Hepatocyte (in vitro differentiated cells): ENCODE measurements at regions not wholly inside any gene's neighbourhood (a gene's known extent, or its start where the extent isn't known, plus 50 kb on each side); places are given as distances from the start of the nearest gene placed in this dataset.
A peak's percentile ranks its signal among the peaks of the same experiment; 100 is the strongest.

Source experiments
- DNase-seq: peaks from one replicate; pipeline ENCODE4 v3.0.0-alpha.2; 2016; ENCODE audit warnings: low spot score
- H2AFZ ChIP-seq: fragments of 200-600 bp; sonication (generic); 2 replicates; pipeline ENCODE4 v1.6.0; 2016; ENCODE audit warnings: antibody characterized with exemption, mild to moderate bottlenecking
- H3K27ac ChIP-seq: fragments of 200-600 bp; sonication (generic); 2 replicates; pipeline ENCODE4 v1.5.1; 2016; ENCODE audit warnings: mild to moderate bottlenecking
- H3K27me3 ChIP-seq: fragments of 200-600 bp; sonication (generic); 2 replicates; pipeline ENCODE4 v1.6.1; 2016
- H3K36me3 ChIP-seq: fragments of 200-600 bp; sonication (generic); replicated peaks from 2 replicates; pipeline ENCODE4 v1.5.1; 2016; ENCODE audit warnings: low read depth; ENCODE audit not compliant: insufficient read depth
- H3K4me1 ChIP-seq: fragments of 200-600 bp; sonication (generic); 2 replicates; pipeline ENCODE4 v1.5.1; 2016; ENCODE audit warnings: mild to moderate bottlenecking, moderate library complexity; ENCODE audit not compliant: insufficient read depth
- H3K4me2 ChIP-seq: fragments of 200-600 bp; sonication (generic); 2 replicates; pipeline ENCODE4 v1.6.0; 2016
- H3K4me3 ChIP-seq: fragments of 200-600 bp; sonication (generic); 2 replicates; pipeline ENCODE4 v1.5.1; 2016; ENCODE audit warnings: mild to moderate bottlenecking
- H3K79me2 ChIP-seq: fragments of 200-600 bp; sonication (generic); 2 replicates; pipeline ENCODE4 v1.6.0; 2017; ENCODE audit warnings: mild to moderate bottlenecking
- H3K9me2 ChIP-seq: fragments of 200-600 bp; sonication (generic); replicated peaks from 2 replicates; pipeline ENCODE4 v1.6.0; 2017; ENCODE audit warnings: mild to moderate bottlenecking; ENCODE audit not compliant: insufficient read depth
- H3K9me3 ChIP-seq: fragments of 200-600 bp; sonication (generic); 2 replicates; pipeline ENCODE4 v1.5.1; 2016; ENCODE audit warnings: low read depth, mild to moderate bottlenecking
- H4K20me1 ChIP-seq: fragments of 200-600 bp; sonication (generic); 2 replicates; pipeline ENCODE4 v1.6.0; 2016; ENCODE audit warnings: mild to moderate bottlenecking; ENCODE audit not compliant: insufficient read depth, poor library complexity, severe bottlenecking
- CTCF ChIP-seq: fragments of 200-600 bp; sonication (generic); IDR thresholded peaks from 2 replicates; pipeline ENCODE4 v1.5.1; 2016; ENCODE audit warnings: antibody characterized with exemption, mild to moderate bottlenecking; ENCODE audit not compliant: poor library complexity
- EZH2 ChIP-seq: fragments of 200-600 bp; sonication (generic); IDR thresholded peaks from 2 replicates; pipeline ENCODE4 v1.6.1; 2016; ENCODE audit warnings: antibody characterized with exemption, mild to moderate bottlenecking, borderline replicate concordance
- EZH2phosphoT487 ChIP-seq: fragments of 200-600 bp; sonication (generic); IDR thresholded peaks from one replicate; pipeline ENCODE4 v1.6.1; 2018; ENCODE audit warnings: antibody characterized with exemption, mild to moderate bottlenecking, low read depth, moderate library complexity; ENCODE audit not compliant: unreplicated experiment, severe bottlenecking
- WGBS: methylation state at CpG from one replicate; pipeline ENCODE4 v1.1.6; 2016; ENCODE audit warnings: low lambda C conversion rate; ENCODE audit errors: missing lambda C conversion rate; 5-methylcytosine and 5-hydroxymethylcytosine counted together

- Histone ChIP-seq H3K36me3 (no peaks in the 10 kb centered on the region), H3K4me3 (no peak overlapping the region), H3K27me3 (no peaks in the 10 kb centered on the region), H2AFZ (no peak overlapping the region), H3K9me2 (no peaks in the 10 kb centered on the region), H3K4me1 (no peaks in the 10 kb centered on the region), H3K9me3 (no peaks in the 10 kb centered on the region), H3K4me2 (no peak overlapping the region), H3K27ac (no peak overlapping the region), H3K79me2 (no peaks in the 10 kb centered on the region), H4K20me1 (no peaks in the 10 kb centered on the region)
- no peak for DNase-seq
- WGBS = 84% methylated on average over 3 of the region's 3 CpGs
- TF ChIP-seq EZH2 = no peak
- TF ChIP-seq CTCF = no peak
- no peak for TF ChIP-seq EZH2phosphoT487
These were observed 187.9 kb upstream of the LARGE1 start for GRCh38 chr22:34108168-34108567.

- no peak overlapping the region for H3K4me3 ChIP-seq
- H4K20me1 ChIP-seq = no peaks in the 10 kb centered on the region
- no peak overlapping the region for H2AFZ ChIP-seq
- no peaks in the 10 kb centered on the region for H3K36me3 ChIP-seq
- no peak overlapping the region for H3K4me2 ChIP-seq
- no peaks in the 10 kb centered on the region for H3K27me3 ChIP-seq
- no peaks in the 10 kb centered on the region for H3K79me2 ChIP-seq
- H3K9me3 ChIP-seq = no peaks in the 10 kb centered on the region
- DNase-seq = peak; percentile 71
- no peak for TF ChIP-seq EZH2phosphoT487
- peak; percentile 70 for TF ChIP-seq CTCF
- TF ChIP-seq EZH2 = no peak
- WGBS = 10% methylated on average over 7 of the region's 7 CpGs
- H3K4me1 ChIP-seq = no peaks in the 10 kb centered on the region
- H3K9me2 ChIP-seq = no peaks in the 10 kb centered on the region
- no peak overlapping the region for H3K27ac ChIP-seq
These were observed 191.0 kb upstream of the LARGE1 start for GRCh38 chr22:34111210-34111824.

GRCh38 chr22:34113381-34113780 is 193.1 kb upstream of the LARGE1 start:
- Histone ChIP-seq H3K36me3 (no peaks in the 10 kb centered on the region), H3K27ac (no peak overlapping the region), H3K4me2 (no peak overlapping the region), H3K9me2 (no peaks in the 10 kb centered on the region), H3K27me3 (no peaks in the 10 kb centered on the region), H3K9me3 (no peaks in the 10 kb centered on the region), H4K20me1 (no peaks in the 10 kb centered on the region), H3K4me3 (no peak overlapping the region), H2AFZ (no peak overlapping the region), H3K4me1 (no peaks in the 10 kb centered on the region), H3K79me2 (no peaks in the 10 kb centered on the region)
- no peak for DNase-seq
- no peak for TF ChIP-seq EZH2
- no peak for TF ChIP-seq EZH2phosphoT487
- TF ChIP-seq CTCF = no peak
- WGBS = 86% methylated on average over 6 of the region's 6 CpGs

- Histone ChIP-seq H3K9me2 (no peaks in the 10 kb centered on the region), H3K4me3 (no peak overlapping the region), H3K27ac (no peak overlapping the region), H3K36me3 (no peaks in the 10 kb centered on the region), H3K4me2 (no peak overlapping the region), H4K20me1 (no peaks in the 10 kb centered on the region), H3K79me2 (no peaks in the 10 kb centered on the region), H3K9me3 (no peaks in the 10 kb centered on the region), H2AFZ (no peak overlapping the region), H3K27me3 (no peaks in the 10 kb centered on the region), H3K4me1 (no peaks in the 10 kb centered on the region)
- no peak for DNase-seq
- 68% methylated on average over 2 of the region's 2 CpGs for WGBS
- TF ChIP-seq EZH2phosphoT487 (no peak), CTCF (no peak), EZH2 (no peak)
These were observed 194.1 kb upstream of the LARGE1 start for GRCh38 chr22:34114406-34114805.
